GM21786 (cell line): ENCODE measurements at regions not wholly inside any gene's neighbourhood (a gene's known extent, or its start where the extent isn't known, plus 50 kb on each side); places are given as distances from the start of the nearest gene placed in this dataset.
"Not testable (repeated sequence)": the region's sequence is repeated elsewhere in the genome, so short reads cannot be mapped to it uniquely, and the experiment has no call there.

Experiments used
- ATAC-seq: cut with Tn5 transposase; IDR thresholded peaks from one replicate; pipeline ENCODE4 v1.9.1; 2021; ENCODE audit not compliant: unreplicated experiment

DNA sequence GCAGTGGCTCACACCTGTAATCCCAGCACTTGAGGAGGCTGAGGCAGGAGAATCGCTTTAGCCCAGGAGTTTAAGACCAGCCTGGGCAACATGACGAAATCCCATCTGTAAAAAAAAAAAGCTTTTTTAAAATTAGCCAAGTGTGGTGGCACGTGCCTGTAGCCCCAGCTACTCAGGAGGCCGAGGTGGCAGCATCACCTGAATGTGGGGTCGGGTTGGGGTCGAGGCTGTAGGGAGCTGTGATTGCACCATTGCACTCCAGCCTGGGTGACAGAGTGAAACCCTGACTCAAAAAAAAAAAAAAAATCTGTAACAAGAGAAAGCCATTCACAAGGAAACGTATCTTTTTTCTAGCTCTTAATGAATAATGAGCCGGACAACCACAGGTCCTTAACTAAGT is 74.7 kb upstream of the DLG1 start:
- ATAC-seq = no peak

GRCh38 chr3:197372047-197372661 is 73.7 kb upstream of the DLG1 start:
- ATAC-seq = no peak

- ATAC-seq = no peak
Observed at GRCh38 chr3:197371591-197372046, 73.2 kb upstream of the DLG1 start.

GRCh38 chr3:197369545-197369944 is 71.1 kb upstream of the DLG1 start:
- ATAC-seq = no peak

GRCh38 chr3:197368821-197369220 is 70.4 kb upstream of the DLG1 start:
- no peak for ATAC-seq

DNA sequence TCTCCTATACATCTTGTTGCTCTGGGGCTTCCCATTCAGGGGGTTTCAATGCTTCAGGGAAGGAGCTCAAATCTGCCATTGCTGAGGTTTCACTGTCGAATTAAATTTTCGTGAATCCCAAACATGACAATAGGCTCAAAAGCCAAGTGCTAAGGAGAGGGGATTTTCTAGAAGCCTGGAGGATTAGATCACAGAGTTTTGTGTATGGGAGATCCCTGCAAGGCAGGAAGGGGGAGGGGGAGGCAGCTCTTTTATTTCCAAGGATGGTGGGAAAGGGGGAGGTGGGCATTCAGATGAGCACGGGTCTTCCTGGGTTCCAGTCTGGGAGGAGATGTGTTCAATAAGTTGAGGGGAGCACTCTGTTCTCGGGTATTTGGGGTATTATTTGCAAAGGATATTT is 69.9 kb upstream of the DLG1 start:
- no peak for ATAC-seq

- ATAC-seq = no peak
Observed at GRCh38 chr3:197367081-197367780, 68.8 kb upstream of the DLG1 start.

GRCh38 chr3:197366301-197367044 is 68.1 kb upstream of the DLG1 start:
- ATAC-seq = no peak

DNA sequence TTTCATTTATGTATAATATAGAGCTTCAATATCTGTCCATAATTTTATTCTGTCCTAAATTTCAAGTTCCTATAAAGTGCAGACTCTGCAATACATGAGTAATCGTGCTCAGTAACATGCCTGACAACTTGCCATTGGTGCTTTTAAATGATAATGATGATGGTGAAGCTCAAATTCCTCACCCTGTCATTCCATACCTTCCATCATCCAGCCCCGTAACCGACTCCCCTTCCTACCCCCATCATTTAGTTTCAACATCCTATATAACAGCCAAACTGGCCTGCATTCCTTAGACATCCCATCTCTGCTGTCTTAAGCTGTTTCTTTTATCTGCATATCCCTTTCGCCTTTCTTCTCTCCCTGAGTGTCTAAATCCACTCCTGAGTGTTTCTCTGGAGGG is 67.2 kb upstream of the DLG1 start:
- ATAC-seq = no peak

GRCh38 chr3:197364410-197365071 is 66.1 kb upstream of the DLG1 start:
- no peak for ATAC-seq

DNA sequence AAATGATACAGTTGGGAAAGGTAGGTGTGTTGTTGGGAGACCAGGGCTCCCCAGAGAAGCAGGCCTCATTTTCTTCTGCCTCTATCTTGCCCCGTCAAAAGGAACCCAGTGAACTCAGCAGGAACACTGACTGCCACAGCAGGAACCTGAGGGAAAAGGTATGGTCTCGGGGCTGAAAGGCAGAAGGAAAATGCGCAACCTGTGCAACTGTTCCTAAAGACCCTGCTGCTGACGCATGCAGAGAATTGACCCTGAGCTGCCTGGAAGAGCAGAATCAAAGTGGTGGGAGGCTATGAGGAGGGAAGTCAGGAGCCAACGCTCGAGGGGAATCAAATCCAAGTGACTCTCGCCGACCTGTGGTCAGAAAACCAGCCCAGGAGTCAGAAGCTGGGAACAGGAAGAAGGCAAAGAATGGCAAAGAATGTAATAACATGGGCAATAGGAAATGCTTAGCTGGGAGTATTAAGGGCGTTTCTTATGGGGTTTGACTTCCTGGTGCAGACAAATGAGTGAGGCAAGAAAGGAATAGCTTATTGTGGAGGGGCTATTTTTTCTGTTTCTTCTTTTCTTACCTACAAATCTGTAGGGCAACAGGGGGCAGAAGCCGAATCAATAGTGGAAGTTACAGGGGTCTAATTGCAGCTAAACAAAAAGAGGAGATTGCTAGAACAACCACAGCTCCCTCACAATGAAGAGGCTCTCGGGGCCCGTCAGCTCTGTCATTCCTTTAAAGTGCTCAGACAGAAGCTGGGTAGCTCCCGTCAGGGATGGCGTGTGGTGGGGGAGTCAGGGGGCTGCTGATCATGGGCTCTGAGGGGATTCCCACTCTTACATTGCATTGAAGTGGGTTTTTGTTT is 65.4 kb upstream of the DLG1 start:
- ATAC-seq = no peak

DNA sequence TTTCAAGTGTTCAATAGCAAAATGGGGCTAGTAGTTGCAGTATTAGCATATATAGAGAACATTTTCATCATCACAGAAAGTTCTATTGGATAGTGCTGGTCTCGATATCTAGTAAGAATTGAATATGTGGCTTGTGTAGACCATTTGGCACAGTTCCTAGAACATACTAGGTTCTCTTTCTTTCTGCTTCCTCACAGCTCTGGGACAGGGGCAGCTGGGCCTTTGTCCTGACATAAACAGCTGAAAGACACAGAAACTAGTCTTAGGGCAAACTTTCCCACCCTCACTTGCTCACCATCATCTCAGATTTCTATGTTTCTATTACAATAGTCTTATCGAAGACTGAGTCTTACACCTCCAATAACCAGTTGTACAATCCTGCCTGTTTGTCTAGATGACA is 63.7 kb upstream of the DLG1 start:
- ATAC-seq = no peak

GRCh38 chr3:197360095-197360494 is 61.7 kb upstream of the DLG1 start:
- ATAC-seq = not testable (repeated sequence)

- not testable (repeated sequence) for ATAC-seq
Observed at GRCh38 chr3:197359476-197359875, 61.1 kb upstream of the DLG1 start.

- ATAC-seq = no peak
Observed at GRCh38 chr3:197356741-197357140, 58.3 kb upstream of the DLG1 start.

DNA sequence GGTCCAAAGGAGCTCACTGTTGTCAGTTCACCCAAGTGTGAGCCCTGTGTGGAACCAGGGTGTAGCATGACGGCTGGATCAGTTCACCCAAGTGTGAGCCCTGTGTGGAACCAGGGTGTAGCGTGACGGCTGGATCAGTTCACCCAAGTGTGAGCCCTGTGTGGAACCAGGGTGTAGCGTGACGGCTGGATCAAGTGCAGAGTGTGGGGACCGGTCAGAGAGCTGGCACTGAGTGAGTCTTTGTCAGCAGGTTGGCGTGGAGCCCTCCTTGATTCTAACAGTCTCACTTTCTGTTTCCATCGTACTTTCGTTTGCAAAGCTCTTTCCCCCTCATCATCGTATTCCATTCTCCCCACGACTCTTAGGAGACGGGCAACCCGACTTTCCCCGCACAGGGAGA is 57.9 kb upstream of the DLG1 start:
- ATAC-seq = no peak

DNA sequence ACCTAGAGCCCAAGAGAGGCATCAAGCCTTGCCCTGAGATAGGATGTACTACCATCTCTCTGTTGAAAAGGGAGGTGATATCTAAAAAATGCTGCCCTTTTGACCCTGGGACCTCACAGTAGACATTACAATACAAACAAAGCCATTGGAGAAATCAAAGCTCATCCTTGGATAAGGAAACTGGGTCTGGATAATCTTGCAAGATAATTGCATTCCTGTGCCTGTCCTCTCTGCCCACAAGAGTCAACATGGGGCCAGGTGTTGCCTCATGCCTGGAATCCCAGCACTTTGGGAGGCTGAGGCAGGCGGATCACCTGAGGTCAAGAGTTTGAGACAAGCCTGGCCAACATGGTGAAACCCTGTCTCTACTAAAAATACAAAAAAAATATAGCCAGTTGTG is 57.3 kb upstream of the DLG1 start:
- ATAC-seq = no peak

DNA sequence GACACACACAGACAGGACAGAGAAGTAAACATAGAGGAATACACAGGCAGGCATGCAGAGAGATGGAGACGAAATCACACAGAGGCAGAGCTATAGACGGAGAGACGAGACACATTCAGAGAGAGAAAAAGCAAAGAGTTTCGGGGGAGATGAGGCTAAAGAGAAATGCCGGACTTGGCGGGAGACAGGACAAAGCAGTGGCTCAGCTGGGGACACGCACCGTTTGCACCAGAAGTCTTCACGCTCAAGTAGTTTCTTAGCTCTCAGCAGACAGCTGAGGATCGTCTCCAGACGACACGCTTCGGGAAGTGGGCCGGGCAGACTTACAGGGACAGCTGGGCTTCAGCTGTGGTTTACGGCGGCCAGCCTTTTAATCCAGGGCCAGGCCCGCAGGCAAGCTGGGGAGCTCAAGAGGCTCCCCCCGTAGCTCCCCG is 56.2 kb upstream of the DLG1 start:
- no peak for ATAC-seq

DNA sequence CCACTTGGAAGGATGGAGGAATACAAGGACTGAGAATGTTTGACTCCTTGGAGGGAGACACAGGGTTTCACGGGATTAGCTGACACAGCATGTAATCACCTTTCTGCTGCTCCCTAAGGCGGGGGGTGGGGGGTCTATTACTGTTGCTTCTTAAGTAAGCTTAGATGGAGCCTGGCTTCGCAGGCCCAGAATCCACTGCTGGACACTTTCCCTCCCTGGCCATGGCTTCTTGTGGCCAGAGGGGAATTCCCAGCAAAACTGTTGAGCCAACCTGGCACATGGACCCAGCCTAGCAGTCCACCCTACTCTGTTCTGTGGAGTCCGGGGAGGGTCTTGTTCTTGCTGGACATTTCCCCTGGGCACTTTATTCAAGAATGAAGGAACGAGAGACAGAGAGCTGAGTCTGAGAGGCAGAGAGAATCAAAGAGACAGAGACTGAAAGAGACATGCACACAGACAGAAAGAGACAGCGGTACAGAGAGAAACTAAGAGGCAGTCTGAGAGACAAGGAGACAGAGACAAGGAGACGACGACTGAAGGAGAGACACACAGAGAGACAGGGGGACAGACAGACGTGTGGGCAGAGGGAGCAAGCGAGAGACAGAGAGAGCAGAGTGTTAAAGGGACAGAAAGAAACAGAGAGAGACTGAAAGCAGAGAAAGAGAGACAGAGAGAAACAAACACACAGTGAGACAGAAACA is 55.6 kb upstream of the DLG1 start:
- ATAC-seq = no peak
